Spleen (tissue), 11 donors: ENCODE measurements at regions not wholly inside any gene's neighbourhood (a gene's known extent, or its start where the extent isn't known, plus 50 kb on each side); places are given as distances from the start of the nearest gene placed in this dataset.

Experiments
- DNase-seq: peaks from one replicate; pipeline ENCODE4 v3.0.0-alpha.2; 2020
- H3K27ac ChIP-seq, 8 donors: fragments of 200-600 bp; sonication (generic) in 7 of 8; 1 replicate in 4 of 8; 2 replicates in 4 of 8; pipeline versions ENCODE4 v1.5.0 to v1.8.0; 2016 to 2021; ENCODE audit warnings: inconsistent platforms in 4 of 8, mild to moderate bottlenecking in 4 of 8, moderate library complexity in 1 of 8
- H3K27me3 ChIP-seq, 7 donors: fragments of 200-600 bp; sonication (generic) in 6 of 7; replicated peaks in 1 of 7; 1 replicate in 4 of 7; 2 replicates in 3 of 7; pipeline versions ENCODE4 v1.5.0 to v1.8.0; 2016 to 2021; ENCODE audit warnings: inconsistent platforms in 3 of 7, mild to moderate bottlenecking in 1 of 7
- H3K36me3 ChIP-seq, 6 donors: fragments of 200-600 bp; sonication (generic) in 5 of 6; 1 replicate in 4 of 6; 2 replicates in 2 of 6; pipeline versions ENCODE4 v1.5.0 to v1.8.0; 2016 to 2021; ENCODE audit warnings: inconsistent platforms in 2 of 6
- H3K4me1 ChIP-seq, 6 donors: fragments of 200-600 bp; sonication (generic) in 5 of 6; 1 replicate in 3 of 6; 2 replicates in 3 of 6; pipeline versions ENCODE4 v1.5.0 to v1.8.0; 2016 to 2021; ENCODE audit warnings: inconsistent platforms in 3 of 6
- H3K4me3 ChIP-seq, 8 donors: fragments of 200-600 bp; sonication (generic) in 7 of 8; 1 replicate in 4 of 8; 2 replicates in 4 of 8; pipeline versions ENCODE4 v1.5.0 to v1.8.0; 2016 to 2021; ENCODE audit warnings: inconsistent platforms in 4 of 8, mild to moderate bottlenecking in 4 of 8, moderate library complexity in 2 of 8
- H3K9me3 ChIP-seq, 8 donors: fragments of 200-600 bp; sonication (generic) in 7 of 8; 1 replicate in 4 of 8; 2 replicates in 4 of 8; pipeline versions ENCODE4 v1.5.0 to v1.8.0; 2016 to 2021; ENCODE audit warnings: inconsistent platforms in 4 of 8
- POLR2A ChIP-seq, 3 donors: fragments of 450-650 bp; IDR thresholded peaks; one replicate each; pipeline ENCODE4 v1.5.1; 2017; ENCODE audit warnings: antibody characterized with exemption in 3 of 3, mild to moderate bottlenecking in 1 of 3
- POLR2AphosphoS5 ChIP-seq, 3 donors: sonication (generic); formaldehyde crosslinking; IDR thresholded peaks; one replicate each; pipeline ENCODE4 v1.5.1; 2017; ENCODE audit warnings: antibody characterized with exemption in 3 of 3
- WGBS, 5 donors: extraction: QIAGEN DNeasy Blood & Tissue Kit in 3 of 5; methylation state at CpG; one replicate each; pipeline versions ENCODE4 v1.1.5 to v1.1.7; 2013 to 2018; 5-methylcytosine and 5-hydroxymethylcytosine counted together
- intact Hi-C: fragments of 100-400 bp; cut with DNase I; formaldehyde crosslinking; loops from one replicate; pipeline ENCODE4 v1.15.0; 2023; ENCODE audit warnings: low total_unique reads
- TF ChIP-seq, protein P1 (sequence below), 11 experiments: fragments of 200-600 bp in 7 of 11; fragments of 450-650 bp in 4 of 11; sonication (generic) in 4 of 11; IDR thresholded peaks in 8 of 11; conservative IDR thresholded peaks in 3 of 11; 1 replicate in 7 of 11; 2 replicates in 4 of 11; pipeline versions ENCODE4 v1.4.0 to v1.8.0; 2016 to 2021; ENCODE audit warnings: antibody characterized with exemption in 11 of 11, inconsistent platforms in 4 of 11, mild to moderate bottlenecking in 1 of 11
- donor health status: healthy with polysubstance abuse.
- donor health status: DM: no; HTN: no; CAD: no; lungs with moderate emphysema.
- donor health status: DM: no; HTN: no; CAD: no.
- donor health status: Bipolar disorder and iron deficiency.
- donor health status: healthy.
- donor health status: DM: no; HTN: no; CAD: no.
- donor health status: DM: yes; HTN: yes; CAD: no.

DNA sequence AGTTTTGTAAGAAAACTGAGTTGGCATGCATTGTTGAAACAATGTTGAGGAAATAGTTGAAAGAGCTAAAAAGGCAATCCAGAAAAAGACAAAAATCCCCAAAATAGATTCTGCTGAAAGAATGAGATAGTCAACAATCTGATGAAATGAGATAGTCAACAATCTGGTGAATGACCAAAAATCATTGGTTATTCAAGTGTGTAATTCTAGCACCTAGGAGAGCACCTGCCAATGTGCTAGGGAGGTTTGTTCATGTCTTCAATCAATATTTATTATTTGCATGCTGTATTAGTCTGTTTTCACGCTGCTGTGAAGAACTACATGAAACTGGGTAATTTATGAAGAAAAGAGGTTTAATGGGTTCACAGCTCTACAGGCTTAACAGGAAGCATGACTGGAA, 307.1 kb upstream of the HSF2 start:
- Histone ChIP-seq H3K9me3 (no peaks in the 10 kb centered on the region), H3K27me3 (no peaks in the 10 kb centered on the region), H3K36me3 (no peaks in the 10 kb centered on the region), H3K27ac (no peak overlapping the region), H3K4me1 (no peaks in the 10 kb centered on the region), H3K4me3 (no peak overlapping the region)
- TF ChIP-seq, protein P1, sequence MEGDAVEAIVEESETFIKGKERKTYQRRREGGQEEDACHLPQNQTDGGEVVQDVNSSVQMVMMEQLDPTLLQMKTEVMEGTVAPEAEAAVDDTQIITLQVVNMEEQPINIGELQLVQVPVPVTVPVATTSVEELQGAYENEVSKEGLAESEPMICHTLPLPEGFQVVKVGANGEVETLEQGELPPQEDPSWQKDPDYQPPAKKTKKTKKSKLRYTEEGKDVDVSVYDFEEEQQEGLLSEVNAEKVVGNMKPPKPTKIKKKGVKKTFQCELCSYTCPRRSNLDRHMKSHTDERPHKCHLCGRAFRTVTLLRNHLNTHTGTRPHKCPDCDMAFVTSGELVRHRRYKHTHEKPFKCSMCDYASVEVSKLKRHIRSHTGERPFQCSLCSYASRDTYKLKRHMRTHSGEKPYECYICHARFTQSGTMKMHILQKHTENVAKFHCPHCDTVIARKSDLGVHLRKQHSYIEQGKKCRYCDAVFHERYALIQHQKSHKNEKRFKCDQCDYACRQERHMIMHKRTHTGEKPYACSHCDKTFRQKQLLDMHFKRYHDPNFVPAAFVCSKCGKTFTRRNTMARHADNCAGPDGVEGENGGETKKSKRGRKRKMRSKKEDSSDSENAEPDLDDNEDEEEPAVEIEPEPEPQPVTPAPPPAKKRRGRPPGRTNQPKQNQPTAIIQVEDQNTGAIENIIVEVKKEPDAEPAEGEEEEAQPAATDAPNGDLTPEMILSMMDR (IDR thresholded peaks at IDR 0.05 in 8 of 11, conservative IDR thresholded peaks at IDR 0.05 in 3 of 11), result no peak
- TF ChIP-seq POLR2AphosphoS5 (IDR thresholded peaks at IDR 0.05), result no peak
- no peak for TF ChIP-seq POLR2A (IDR thresholded peaks at IDR 0.05)
- DNase-seq, result no peak
- intact Hi-C loops, result no loop called here
- 78 to 97% (median 87%) methylated on average over 1 of the region's 1 CpG for WGBS, 5 donors

DNA sequence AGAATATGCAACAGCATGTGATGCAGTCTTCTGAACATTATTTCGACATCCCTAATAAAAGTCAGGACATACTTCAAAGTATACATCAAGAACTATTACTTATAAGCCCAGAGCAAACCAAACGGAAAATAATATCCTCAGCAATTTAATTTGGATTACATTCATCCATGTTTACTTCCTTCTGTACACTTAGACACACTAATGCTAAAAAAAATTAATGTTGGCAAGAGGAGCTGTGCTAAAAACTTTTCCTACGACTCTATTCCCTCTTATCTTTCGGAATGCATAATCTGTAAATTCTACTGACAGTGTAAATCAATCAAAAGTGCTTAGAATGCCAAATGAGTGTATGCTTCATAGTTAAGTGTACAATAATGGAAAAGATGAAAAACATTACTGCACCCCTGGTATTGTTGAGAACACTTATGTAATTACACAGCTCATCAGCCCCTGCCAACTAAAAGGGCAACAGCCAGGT, 301.2 kb upstream of the HSF2 start:
- Histone ChIP-seq H3K4me3 (no peak overlapping the region), H3K27ac (no peak overlapping the region), H3K4me1 (no peaks in the 10 kb centered on the region), H3K9me3 (peaks cover 0 to 16% (median 0%) of the 10 kb centered on the region in 8 donors), H3K36me3 (no peaks in the 10 kb centered on the region), H3K27me3 (no peaks in the 10 kb centered on the region)
- WGBS, 5 donors, result 56 to 81% (median 76%) methylated on average over 4 of the region's 4 CpGs
- TF ChIP-seq POLR2AphosphoS5 (IDR thresholded peaks at IDR 0.05) (no peak), POLR2A (IDR thresholded peaks at IDR 0.05) (no peak)
- TF ChIP-seq, protein P1 (IDR thresholded peaks at IDR 0.05 in 8 of 11, conservative IDR thresholded peaks at IDR 0.05 in 3 of 11), result no peak
- intact Hi-C loops, result no loop called here
- DNase-seq, result no peak

DNA sequence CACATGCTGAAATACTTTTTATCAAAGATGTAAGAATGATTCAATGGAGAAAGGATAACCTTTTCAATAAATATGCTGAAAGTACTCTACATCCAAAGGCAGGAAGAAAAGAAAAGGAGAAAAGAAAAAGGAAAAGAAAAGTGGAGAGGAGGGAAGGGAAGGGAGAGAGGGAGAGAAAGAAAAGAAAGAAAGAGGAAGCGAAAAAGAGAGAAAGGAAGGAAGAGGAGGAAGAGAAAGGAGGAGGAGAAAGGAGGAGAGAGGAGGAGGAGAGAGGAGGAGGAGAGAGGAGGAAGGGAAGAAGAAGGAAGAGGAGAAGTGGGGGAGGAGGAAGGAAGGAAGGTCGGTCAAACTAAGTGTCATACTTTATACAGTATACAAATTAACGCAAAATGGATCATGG, 297.4 kb upstream of the HSF2 start:
- DNase-seq, result no peak
- WGBS, 5 donors, result 82 to 87% (median 84%) methylated on average over 3 of the region's 3 CpGs
- H3K36me3 ChIP-seq, result no peaks in the 10 kb centered on the region
- H3K27ac ChIP-seq, result no peak overlapping the region
- H3K4me1 ChIP-seq, result no peaks in the 10 kb centered on the region
- H3K4me3 ChIP-seq, result no peak overlapping the region
- no peaks in the 10 kb centered on the region for H3K27me3 ChIP-seq
- intact Hi-C loops, result no loop called here
- TF ChIP-seq POLR2AphosphoS5 (IDR thresholded peaks at IDR 0.05) (no peak), POLR2A (IDR thresholded peaks at IDR 0.05) (no peak)
- TF ChIP-seq, protein P1 (IDR thresholded peaks at IDR 0.05 in 8 of 11, conservative IDR thresholded peaks at IDR 0.05 in 3 of 11), result no peak
- peaks cover 0 to 16% (median 0%) of the 10 kb centered on the region in 8 donors for H3K9me3 ChIP-seq

DNA sequence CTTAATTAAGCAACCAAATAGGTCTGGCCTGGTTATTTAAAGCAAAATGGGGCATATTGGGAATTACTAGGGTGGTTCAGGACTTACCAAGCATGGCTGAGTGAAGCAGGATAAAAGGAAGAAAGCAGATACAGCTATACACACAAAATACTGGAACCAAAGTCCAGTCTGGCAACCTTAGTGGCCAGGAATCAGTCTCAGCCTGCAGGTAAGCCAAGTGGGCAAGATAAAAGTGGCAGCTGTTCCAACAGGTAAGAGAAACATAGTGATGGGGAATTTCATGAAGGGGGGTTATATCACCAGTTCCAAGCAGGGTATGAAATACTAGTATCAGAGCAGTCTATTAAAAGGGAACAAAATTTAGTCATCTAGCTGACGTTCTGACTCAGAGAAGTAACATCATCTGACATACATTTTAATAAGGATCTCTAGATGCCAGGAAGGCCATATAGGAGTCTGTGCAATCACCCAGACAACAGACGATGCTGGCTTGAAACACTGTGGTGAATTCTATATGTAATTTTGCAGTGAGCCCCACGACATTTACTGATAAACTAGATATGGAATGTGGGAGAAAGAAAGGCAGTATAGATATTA, 292.1 kb upstream of the HSF2 start:
- H3K4me3 ChIP-seq, result no peak overlapping the region
- TF ChIP-seq POLR2A (IDR thresholded peaks at IDR 0.05), result no peak
- TF ChIP-seq, protein P1 (IDR thresholded peaks at IDR 0.05 in 8 of 11, conservative IDR thresholded peaks at IDR 0.05 in 3 of 11), result no peak
- H3K27ac ChIP-seq, result no peak overlapping the region
- no peaks in the 10 kb centered on the region for H3K9me3 ChIP-seq
- no peaks in the 10 kb centered on the region for H3K36me3 ChIP-seq
- WGBS, 5 donors, result 69 to 83% (median 76%) methylated on average over 3 of the region's 3 CpGs
- H3K4me1 ChIP-seq, result no peaks in the 10 kb centered on the region
- H3K27me3 ChIP-seq, result no peaks in the 10 kb centered on the region
- intact Hi-C loops, result no loop called here
- DNase-seq, result no peak
